ENCODE measurements at regions not wholly inside any gene's neighbourhood (a gene's known extent, or its start where the extent isn't known, plus 50 kb on each side); places are given as distances from the start of the nearest gene placed in this dataset.
"Not testable (repeated sequence)": the region's sequence is repeated elsewhere in the genome, so short reads cannot be mapped to it uniquely, and the experiment has no call there.

DNA sequence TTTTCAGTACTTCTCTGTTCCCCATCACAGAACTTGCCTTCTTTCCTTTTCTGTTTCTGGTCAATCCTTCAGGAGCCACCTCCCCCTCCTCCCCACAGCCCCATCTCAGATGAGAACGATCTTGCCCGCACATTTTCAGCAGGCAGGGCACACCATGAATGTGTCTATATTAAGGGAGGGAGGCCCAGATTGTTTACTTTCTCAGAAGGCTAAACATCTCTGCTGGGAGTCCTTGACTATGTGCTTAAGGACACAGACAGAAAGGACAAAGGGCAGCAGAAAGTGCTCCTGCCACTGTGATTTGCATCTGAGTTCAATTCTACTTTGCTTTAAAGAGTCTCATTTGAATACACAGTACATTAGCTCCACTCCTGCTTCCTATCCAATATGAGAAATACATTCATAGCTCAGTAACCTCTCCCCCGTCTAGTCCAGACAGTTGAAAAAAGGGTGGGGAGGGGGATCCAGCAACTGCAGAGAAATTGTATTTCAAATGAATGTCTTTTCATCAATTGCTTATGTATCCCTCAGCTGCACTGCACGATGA is 175.0 kb upstream of the PARD3B start:
- no peak for DNase-seq

DNA sequence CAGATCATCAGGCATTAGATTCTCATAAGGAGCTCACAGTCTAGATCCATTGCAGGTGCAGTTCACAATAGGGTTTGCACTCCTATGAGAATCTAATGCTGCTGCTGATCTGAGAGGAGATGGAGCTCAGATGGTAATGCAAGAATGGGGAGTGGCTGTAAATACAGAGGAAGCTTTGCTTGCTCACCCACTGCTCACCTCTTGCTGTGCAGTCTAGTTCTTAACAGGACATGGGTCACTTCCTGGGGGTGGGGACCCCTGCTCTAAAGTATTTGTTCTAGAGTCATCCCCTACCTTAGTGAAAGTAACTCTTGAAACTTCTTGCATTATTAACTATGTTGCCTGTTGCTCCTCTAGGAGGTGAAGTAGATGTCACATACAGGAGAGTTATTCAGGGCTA is 171.3 kb upstream of the PARD3B start:
- no peak for DNase-seq

DNA sequence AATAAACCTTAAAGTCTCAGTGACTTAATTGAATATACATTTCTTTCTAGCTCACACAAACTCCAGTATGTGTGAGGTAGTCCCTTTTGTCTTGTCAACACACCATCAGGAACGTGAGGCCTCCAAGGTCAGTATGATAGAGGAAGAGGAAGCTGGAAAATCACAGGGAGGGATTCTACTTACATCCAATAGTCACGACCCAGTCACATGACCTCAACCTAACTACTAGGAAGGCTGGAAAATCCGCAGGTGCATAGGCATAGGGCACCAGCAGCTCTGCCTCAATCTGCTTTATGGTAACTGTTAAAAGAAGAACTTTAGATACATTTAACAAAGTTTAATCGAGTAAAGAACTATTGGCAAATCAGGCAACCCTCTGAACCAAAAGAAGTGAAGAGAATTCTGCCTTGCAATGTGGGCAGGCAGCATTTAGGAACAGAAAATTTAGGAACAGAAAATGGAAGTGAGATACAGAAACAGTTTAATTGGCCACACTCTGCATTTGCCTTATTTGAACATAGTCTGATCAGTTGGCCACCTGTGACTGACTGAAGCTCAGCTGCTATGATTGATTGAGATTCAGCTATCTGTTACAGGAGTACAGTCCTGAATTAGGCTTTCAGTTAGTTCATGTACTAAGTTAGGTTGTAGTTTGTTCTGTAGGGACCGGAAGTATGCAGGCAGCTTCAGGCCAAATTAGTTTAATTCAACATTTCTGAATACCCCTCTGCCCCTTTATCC is 165.0 kb upstream of the PARD3B start:
- DNase-seq = no peak

DNA sequence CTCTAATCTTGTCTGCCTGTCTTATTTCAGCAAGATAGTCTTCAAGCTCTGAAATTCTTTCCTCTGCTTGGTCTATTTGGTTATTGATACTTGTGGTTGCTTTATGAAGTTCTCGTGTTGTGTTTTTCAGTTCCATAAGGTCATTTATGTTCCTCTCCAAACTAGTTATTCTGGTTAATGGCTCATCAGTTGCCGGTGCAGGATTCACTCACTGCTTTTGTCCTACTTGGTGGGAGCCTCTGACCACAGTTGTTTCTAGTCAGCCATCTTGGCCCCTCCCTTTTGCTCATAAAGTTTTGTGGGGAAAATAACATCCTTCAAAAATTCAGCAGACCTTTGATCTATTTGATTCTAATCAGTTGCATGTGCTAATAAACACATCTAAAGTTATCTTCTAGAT is 158.6 kb upstream of the PARD3B start:
- no peak for DNase-seq

DNA sequence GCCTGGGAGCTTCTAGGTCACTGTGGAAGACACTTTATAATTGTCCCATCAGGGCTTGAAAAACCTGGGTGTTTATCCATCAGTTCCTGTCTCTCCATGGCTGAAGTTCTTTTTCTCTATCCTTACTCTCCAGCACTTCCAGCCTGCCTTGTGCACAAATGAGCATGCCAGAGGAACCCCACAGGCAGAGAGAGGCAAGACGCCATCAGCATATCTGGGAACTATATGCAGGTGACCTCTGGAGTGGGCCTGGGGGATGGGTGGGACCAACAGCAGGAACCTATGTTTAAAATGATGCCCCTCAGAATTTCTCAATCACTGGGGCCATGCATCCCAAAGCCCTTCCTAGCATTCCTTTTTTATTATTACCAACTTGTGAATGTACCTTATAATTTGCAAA is 156.2 kb upstream of the PARD3B start:
- DNase-seq = no peak

DNA sequence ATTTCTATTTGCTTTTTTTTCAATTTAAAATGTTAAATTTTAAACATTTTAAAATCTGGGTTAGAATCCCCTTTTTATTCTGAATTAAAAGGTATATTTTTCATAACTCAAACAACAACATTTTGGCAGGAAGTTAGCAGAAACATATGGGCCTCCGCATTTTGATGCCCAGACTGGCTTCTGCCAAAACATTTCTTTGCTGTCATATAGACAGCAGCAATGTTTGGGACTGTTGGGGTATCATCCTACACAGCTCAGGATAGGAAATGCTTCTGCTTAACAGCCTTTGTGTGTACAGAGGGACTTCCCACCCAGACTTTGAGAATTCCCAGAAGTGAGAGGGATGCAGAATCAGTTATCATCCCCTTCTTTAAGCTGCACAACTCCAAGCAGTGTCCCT is 155.4 kb upstream of the PARD3B start:
- DNase-seq = no peak

DNA sequence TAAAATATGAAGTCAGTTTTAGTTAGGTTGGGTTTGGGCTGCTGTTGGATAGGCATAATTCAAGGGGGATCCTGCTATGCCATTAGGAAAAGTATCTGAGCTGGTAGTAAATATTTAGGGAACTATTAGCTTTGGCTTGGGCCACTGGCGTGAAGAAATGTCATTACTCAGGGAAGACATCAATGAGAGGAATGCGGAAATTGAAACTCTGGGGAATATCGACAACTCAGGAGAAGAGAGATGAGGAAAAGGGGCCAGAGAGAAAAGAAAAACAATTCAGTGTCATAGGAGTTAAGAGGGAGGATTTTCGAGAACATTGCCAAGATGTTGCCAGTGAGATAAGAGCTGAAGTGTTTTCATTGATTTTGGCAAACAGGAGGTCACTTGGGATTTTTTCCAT is 149.7 kb upstream of the PARD3B start:
- DNase-seq = no peak

DNA sequence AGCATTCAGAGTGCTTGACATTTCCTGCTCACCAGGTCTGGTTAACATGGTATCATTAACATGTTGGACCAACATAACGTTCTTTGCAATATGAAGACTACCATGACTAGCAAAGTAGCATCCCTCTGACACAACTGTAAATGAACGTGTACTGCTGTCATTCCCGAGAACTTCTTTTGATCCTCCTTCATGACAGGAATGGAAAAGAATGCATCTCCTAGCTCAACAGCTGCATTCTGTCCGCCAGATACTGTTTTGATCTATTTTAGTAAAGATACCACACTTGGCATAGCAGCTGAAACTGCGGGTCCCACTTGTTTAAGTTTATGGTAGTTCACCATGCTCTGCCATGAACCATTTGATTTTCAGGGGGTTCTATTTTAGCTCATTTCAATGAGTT is 144.2 kb upstream of the PARD3B start:
- no peak for DNase-seq

DNA sequence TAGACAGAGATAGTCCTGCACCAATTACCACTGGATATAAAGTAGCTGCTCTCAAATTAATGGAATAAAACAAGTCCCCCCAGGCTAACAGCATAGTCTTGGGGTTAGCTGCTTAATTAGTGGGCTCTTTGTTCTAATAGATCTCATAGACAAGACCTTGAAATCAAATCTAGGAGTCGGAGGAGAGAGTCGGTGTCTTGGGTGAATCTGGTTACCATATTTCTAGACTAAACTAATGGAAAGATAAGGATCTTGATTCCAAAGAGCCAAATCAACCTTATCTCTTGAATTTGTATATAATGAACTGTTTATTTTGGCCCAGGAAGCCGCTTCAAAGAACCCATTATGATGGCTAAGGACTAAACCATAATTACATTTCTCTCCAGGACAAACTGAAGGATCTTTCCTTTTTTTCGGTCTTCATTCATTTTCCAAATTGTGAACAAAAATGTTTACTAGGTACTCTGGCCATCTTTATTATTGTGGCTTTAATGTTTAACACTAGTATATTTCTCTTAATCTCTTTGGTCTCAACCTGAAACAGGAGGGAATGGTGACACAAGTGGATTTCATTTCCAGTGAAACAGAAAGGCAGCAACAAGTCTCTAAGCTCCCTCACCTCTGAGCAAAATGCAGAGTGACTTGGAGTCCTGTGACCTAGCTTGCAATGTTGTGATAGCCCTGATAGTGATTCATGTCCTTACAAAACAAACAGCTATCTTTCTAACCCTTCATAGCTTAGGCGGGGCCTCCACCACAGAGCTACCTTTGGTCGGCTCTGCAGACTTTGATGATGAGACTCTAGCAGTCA is 137.9 kb upstream of the PARD3B start:
- no peak for DNase-seq

DNA sequence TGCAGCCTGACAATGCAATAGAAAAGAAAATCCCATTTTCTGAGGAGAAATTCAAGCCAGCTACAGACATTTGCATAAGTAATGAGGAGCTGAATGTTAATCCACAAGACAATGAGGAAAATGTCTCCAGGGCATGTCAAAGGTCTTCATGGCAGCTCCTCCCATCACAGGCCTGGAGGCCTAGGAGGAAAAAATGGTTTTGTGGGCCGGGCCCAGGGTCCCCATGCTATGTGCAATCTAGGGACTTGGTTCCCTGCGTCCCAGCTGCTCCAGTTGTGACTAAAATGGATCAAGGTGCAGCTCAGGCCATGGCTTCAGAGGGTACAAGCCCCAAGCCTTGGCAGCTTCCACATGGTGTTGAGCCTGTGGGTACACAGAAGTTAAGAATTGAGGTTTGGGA is 132.5 kb upstream of the PARD3B start:
- not testable (repeated sequence) for DNase-seq

DNA sequence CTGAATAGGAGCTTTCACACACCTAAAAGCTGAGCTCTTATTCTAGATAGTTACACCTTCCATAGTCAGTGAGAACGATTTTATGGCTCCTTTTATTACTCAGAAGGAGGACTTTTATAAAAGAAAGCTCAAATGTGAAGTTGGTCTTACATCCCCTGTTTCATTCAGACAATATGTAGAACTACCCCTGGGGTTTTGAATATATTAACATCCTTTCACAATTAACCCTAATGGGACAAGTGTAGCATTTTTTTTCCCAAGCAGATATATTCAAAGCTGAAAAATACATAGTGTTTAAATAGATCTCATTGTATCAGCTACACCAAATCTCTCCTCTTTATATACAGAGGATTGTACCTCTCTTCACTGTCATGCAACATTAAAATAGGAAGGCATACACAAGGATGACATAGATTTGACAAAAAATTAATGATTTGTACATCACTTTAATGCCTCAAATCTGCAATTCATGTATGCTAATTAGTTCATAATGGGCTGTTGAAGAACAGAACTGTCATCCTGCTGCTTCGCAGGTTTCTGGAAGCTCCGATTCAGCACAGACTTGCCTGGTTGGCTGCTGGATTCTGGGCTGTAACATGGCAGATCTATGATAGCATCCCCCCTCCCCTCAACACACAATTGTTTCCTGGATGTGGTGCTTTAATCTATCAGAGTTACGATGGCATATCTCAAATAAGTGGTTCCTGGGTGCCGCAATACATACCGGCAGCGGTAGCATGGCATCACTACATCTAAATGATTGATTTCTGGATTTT is 129.7 kb upstream of the PARD3B start:
- DNase-seq = no peak

DNA sequence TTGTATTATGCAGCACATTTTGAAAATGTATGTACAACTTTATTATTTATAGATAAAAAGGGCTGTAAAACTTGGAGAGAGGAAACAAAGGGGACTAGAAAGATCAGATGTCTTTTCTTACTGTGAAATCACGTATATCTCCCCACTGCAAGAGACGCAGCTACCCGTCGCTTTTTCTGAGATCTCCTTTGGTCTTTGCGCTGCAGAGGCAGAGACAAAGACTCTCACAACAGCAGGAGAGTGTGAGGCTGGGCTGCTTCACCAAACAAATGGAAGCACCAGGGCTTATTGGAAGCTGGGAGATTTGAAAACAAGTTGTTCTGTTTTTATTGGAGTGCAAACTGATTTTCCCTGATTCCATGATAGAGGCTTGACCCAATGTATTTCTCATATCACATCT is 129.0 kb upstream of the PARD3B start:
- no peak for DNase-seq

DNA sequence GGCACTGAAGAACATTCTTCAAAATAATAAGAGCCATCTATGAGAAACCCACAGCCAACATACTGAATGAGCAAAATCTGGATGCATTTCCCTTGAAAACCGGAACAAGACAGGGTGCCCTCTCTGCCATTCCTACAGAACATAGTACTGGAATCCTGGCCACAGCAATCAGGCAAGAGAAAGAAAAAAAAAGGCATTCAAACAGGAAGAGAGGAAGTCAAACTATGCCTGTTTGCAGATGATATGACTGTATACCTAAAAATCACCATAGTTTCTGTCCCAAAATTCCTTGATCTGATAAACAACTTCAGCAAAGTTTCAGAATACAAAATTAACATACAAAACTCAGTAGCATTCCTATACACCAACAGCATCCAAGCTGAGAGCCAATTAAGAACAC is 119.5 kb upstream of the PARD3B start:
- DNase-seq = no peak

DNA sequence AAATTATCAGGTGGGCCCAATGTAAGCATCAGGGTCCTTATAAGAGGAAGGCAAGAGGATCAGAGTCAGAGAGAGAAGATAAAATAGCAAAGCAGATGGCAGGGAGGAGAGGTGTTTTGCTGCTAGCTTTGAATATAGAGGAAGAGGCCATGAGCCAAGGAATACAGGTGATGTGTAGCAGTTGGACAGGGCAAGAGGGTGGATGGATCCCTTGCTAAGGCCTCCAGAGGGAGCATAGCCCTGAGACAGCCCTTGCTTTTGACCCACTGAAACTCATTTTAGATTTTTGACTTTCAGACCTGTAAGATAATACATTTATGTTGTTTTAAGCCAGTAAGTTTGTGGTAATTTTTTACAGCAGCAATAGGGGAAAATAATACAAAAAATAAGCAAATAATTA is 116.6 kb upstream of the PARD3B start:
- DNase-seq = no peak

DNA sequence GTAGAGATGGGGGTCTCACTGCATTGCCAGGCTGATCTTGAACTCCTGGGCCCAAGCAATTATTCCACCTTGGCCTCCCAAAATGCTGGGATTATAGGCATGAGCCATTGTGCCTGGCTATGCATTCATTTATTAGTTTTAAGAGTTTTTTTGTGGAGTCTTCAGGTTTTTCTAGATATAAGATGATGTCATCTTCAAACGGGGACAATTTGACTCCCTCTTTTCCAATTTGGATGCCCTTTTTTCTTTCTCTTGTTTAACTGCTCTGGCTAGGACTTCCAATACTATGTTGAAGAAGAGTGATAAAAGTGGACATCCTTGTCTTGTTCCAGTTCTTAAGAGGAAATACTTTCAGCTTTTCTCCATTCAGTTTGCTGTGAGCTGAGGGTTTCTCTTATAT is 113.7 kb upstream of the PARD3B start:
- no peak for DNase-seq

DNA sequence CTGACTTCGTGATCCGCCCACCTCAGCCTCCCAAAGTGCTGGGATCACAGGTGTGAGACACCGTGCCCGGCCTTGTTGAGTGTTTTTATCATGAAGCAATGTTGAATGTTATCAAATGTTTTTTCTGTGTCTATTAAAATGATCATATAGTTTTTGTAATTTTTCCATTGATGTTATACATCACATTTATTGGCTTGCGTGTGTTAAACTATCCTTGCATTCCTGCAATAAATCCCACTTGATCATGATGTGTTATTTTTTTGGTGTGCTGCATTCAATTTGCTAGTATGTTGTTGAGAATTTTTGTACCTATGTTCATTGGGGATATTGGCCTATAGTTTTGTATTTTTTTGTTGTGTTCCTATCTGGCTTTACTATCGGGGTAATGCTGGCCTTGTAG is 113.1 kb upstream of the PARD3B start:
- no peak for DNase-seq

DNA sequence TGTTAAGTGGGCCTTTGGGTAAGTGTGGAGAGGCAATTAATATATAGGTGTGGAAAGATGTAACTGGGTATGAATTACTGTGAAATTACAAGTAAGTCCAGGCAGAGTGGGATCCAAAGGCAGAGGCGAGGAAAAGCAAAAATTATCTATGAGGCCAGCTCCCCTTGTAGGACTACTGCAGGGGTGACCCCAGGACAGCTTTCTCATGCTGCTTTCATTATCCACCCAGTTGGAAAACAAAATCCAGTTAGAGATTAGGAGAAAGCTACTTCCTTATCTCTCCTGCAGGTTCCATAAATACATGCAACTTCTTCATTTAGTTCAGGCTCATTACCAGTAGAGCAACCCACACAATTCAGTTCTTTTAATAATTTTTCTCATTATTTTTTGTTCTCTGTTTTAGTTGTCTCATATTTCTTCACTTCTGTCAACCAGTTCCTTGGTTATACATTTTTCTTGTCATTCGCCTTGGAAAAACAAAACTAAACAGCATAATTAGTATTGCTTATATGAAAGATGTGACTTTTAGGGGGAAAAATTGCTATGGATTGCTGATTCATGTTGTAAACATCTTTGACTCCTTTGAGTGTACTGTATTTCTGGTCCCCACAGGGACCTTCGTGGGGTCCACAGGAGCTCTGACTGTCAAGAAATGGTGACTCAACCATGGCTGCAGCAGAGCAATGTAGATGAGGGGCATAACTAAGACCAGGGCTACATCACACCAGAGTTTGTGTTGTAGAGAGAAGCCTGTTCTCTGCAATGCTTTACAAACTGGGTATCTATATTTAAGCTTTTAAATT is 110.4 kb upstream of the PARD3B start:
- DNase-seq = no peak

DNA sequence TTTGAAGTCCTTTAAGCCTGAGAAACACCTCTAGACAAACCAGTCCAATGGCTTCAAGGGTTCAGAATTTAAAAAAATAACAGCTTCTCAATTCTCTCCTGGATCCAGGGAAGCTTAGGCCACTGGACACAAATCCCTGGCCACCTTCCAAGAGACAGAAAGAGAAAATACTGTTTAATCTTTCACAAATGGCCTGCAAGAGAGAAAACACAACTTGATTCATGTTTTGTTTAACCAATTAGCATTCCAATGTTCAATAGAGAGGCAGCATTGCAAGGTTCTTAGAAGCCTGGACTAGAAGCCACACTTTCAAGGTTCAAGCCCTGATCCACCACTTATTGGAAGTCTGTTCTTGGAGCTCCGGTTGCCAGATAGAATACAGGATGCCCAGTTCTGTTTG is 109.0 kb upstream of the PARD3B start:
- DNase-seq = no peak

DNA sequence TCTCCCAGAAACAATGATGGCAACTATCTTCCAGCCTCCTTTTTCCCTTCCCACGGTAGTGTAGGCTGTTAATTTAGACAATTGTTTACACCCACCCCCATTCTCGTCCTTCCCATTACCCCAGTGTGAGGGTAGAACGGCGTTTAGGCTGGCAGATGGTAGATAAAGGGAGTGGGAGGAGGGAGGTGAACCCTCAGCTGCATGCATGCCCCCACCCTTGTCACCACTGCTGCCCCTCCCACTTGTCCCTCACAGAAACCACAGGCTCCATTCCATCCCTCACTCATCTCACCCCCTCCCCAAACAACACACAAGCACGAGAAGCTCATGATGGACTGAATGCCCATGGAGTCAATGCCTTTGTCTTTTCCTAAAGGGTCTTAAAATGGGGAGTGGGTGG is 107.9 kb upstream of the PARD3B start:
- no peak for DNase-seq

DNA sequence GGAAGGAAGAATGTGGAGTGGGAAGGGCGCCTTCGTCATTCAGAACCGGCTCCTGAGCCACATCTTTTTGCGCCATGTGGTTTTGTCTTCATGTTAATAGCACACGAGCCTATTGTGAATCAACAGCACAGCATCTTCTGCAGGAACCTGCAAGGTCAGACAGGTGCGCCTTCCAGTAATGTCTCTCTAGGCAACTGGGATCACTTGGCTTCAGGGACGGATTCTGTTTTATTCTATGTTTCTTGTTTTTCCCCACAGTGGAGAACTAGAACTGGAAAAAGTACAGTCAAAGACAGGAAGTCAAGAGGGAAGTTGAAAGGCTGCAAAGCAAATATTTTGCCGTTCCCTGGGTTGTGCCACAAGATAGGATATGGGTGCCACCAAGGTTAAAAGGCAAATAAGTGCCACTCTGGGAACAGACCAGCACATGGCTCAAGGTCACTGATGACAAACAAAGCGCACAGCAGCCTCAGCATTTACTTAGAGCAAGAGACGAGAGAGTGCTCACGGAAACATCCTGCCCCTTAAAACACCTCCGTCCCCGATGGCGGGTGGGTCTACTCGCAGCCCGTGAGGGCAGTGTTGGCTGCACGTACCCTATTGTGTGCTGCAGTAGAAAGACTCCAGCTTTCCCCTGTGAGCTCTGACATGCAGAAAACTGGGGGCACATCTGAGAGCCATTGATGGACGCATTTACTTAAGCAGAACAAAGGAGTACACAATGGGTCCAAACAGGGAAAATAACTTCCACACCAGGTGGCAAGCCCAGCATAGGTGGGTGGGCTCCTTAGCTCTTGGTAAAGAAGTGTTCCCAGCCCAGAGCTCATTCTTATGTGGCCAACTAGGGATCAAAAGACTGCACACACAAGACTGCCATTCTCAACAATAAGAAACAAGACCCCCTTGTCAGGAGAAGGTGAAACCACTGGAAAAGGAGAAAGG is 107.2 kb upstream of the PARD3B start:
- DNase-seq = no peak

DNA sequence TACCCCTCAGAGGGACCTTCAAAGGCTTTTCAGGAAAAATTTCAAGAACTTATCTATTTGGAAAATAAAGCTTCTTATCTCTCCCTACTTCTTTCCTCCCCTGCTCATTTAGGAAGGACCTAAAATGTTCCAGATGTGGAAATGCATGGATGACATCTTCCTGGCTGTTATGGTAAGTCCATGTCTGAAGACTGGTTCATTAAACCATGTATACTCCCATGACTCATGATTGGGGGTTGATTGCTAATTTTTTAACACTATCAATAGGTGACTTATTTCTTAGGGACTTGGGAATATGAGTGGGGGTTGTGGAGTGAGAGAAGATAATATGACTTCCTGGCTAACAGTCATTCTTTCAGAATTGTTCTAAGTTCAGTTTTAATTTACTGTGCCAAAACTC is 104.0 kb upstream of the PARD3B start:
- DNase-seq = no peak

DNA sequence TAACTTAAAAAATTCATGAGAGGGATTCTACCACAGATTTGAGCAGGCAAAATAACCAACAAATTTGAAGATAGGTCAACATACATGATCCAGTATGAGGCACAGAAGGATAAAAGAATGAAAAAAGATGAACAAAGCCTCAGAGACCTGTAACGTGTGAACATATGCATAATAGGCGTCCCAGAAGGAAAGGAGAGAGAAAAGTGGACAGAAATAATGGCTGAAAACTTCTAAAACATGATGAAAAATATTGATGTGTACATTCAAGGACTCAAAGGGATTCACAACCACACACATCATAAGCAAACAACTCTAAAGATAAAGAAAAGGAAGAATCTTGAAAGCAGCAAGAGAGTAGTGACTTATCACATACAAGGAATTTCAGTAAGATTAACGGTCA is 100.1 kb upstream of the PARD3B start:
- DNase-seq = no peak

Measured in NCI-H187 (cell line).